GM19351 (cell line): ENCODE measurements at regions not wholly inside any gene's neighbourhood (a gene's known extent, or its start where the extent isn't known, plus 50 kb on each side); places are given as distances from the start of the nearest gene placed in this dataset.
"Not testable (repeated sequence)": the region's sequence is repeated elsewhere in the genome, so short reads cannot be mapped to it uniquely, and the experiment has no call there.

ENCODE experiments used
- ATAC-seq: cut with Tn5 transposase; IDR thresholded peaks from one replicate; pipeline ENCODE4 v1.9.1; 2021; ENCODE audit warnings: mild to moderate bottlenecking, moderate library complexity; ENCODE audit not compliant: unreplicated experiment

- no peak for ATAC-seq
These were observed 265.1 kb downstream of the RND3 start for GRCh38 chr2:150222379-150222778.

- no peak for ATAC-seq
These were observed 267.6 kb downstream of the RND3 start for GRCh38 chr2:150219861-150220260.

- ATAC-seq: no peak
These were observed 272.4 kb downstream of the RND3 start for GRCh38 chr2:150215041-150215440.

GRCh38 chr2:150214626-150215025 is 272.8 kb downstream of the RND3 start:
- no peak for ATAC-seq

- no peak for ATAC-seq
These were observed 274.7 kb downstream of the RND3 start for GRCh38 chr2:150212722-150213171.

GRCh38 chr2:150211164-150211631 is 276.3 kb downstream of the RND3 start:
- ATAC-seq: no peak

GRCh38 chr2:150209746-150210145 is 277.7 kb downstream of the RND3 start:
- no peak for ATAC-seq

GRCh38 chr2:150208689-150209088 is 278.8 kb downstream of the RND3 start:
- no peak for ATAC-seq

GRCh38 chr2:150207979-150208378 is 279.5 kb downstream of the RND3 start:
- no peak for ATAC-seq

- no peak for ATAC-seq
These were observed 283.0 kb downstream of the RND3 start for GRCh38 chr2:150204451-150204850.

GRCh38 chr2:150194816-150195215 is 292.7 kb downstream of the RND3 start:
- not testable (repeated sequence) for ATAC-seq

- no peak for ATAC-seq
These were observed 294.8 kb downstream of the RND3 start for GRCh38 chr2:150192701-150193100.

- no peak for ATAC-seq
These were observed 296.1 kb downstream of the RND3 start for GRCh38 chr2:150191349-150191748.

GRCh38 chr2:150190546-150190945 is 296.9 kb downstream of the RND3 start:
- no peak for ATAC-seq

- ATAC-seq: no peak
These were observed 298.7 kb downstream of the RND3 start for GRCh38 chr2:150188800-150189199.

- ATAC-seq: no peak
These were observed 299.3 kb downstream of the RND3 start for GRCh38 chr2:150188177-150188576.

GRCh38 chr2:150182566-150183235 is 304.8 kb downstream of the RND3 start:
- no peak for ATAC-seq

- ATAC-seq: no peak
These were observed 308.9 kb downstream of the RND3 start for GRCh38 chr2:150178591-150178990.

- no peak for ATAC-seq
These were observed 312.5 kb downstream of the RND3 start for GRCh38 chr2:150174971-150175421.

- ATAC-seq: no peak
These were observed 313.2 kb downstream of the RND3 start for GRCh38 chr2:150174056-150174805.

GRCh38 chr2:150171065-150171548 is 316.4 kb downstream of the RND3 start:
- no peak for ATAC-seq

- ATAC-seq: no peak
These were observed 318.2 kb downstream of the RND3 start for GRCh38 chr2:150169237-150169629.
